Common myeloid progenitor, CD34-positive (primary cell): ENCODE measurements at regions not wholly inside any gene's neighbourhood (a gene's known extent, or its start where the extent isn't known, plus 50 kb on each side); places are given as distances from the start of the nearest gene placed in this dataset.

Experiments
- CTCF ChIA-PET: fragments of 350-600 bp; sonication (Branson Sonifier 250); formaldehyde crosslinking; loops from one replicate; lab custom pipeline; 2021; ENCODE audit warnings: antibody characterized with exemption; lab: Charles Lee
- POLR2A ChIA-PET: fragments of 350-600 bp; sonication (Branson Sonifier 250); formaldehyde crosslinking; loops from one replicate; lab custom pipeline; 2021; ENCODE audit warnings: antibody characterized with exemption; lab: Charles Lee
- DNase-seq, 3 donors: peaks; one replicate each; pipeline versions ENCODE4 v3.0.0 to v3.0.0-alpha.2; 2013
- H3K27ac ChIP-seq, 2 experiments: 1 replicate in 1 of 2; 2 replicates in 1 of 2; pipeline ENCODE4 v1.7.0; 2013; ENCODE audit warnings: inconsistent platforms in 2 of 2, low read length in 2 of 2, mild to moderate bottlenecking in 2 of 2, low read depth in 1 of 2, moderate library complexity in 1 of 2; ENCODE audit not compliant: severe bottlenecking in 2 of 2, insufficient read depth in 1 of 2, poor library complexity in 1 of 2
- H3K27me3 ChIP-seq, 5 experiments: replicated peaks in 2 of 5; 1 replicate in 3 of 5; 2 replicates in 2 of 5; pipeline versions ENCODE4 v1.6.1 to v1.7.0; 2013; ENCODE audit warnings: low read length in 4 of 5, mild to moderate bottlenecking in 2 of 5, moderate library complexity in 2 of 5, inconsistent platforms in 1 of 5; ENCODE audit not compliant: insufficient read depth in 5 of 5, control insufficient read depth in 4 of 5
- H3K36me3 ChIP-seq, 4 experiments: 1 replicate in 2 of 4; 2 replicates in 2 of 4; pipeline versions ENCODE4 v1.6.1 to v1.7.0; 2013; ENCODE audit warnings: low read length in 3 of 4, control low read depth in 1 of 4, mild to moderate bottlenecking in 1 of 4; ENCODE audit not compliant: control insufficient read depth in 4 of 4, insufficient read depth in 4 of 4
- H3K4me1 ChIP-seq, 4 experiments: 1 replicate in 3 of 4; 2 replicates in 1 of 4; pipeline versions ENCODE4 v1.6.1 to v1.7.1; 2013; ENCODE audit warnings: low read length in 3 of 4, mild to moderate bottlenecking in 3 of 4, control low read depth in 1 of 4, inconsistent platforms in 1 of 4, moderate library complexity in 1 of 4; ENCODE audit not compliant: control insufficient read depth in 4 of 4, insufficient read depth in 4 of 4; ENCODE audit errors: control extremely low read depth in 1 of 4
- H3K4me3 ChIP-seq, 7 experiments: 1 replicate in 4 of 7; 2 replicates in 3 of 7; pipeline versions ENCODE4 v1.5.1 to v1.7.0; 2013; ENCODE audit warnings: mild to moderate bottlenecking in 7 of 7, low read length in 6 of 7, moderate library complexity in 6 of 7, inconsistent platforms in 2 of 7, low read depth in 2 of 7, control low read depth in 1 of 7; ENCODE audit not compliant: insufficient read depth in 4 of 7, control insufficient read depth in 1 of 7; ENCODE audit errors: extremely low read depth in 1 of 7
- H3K9me3 ChIP-seq, 5 experiments: 1 replicate in 4 of 5; 2 replicates in 1 of 5; pipeline versions ENCODE4 v1.6.1 to v1.7.1; 2013; ENCODE audit warnings: low read length in 4 of 5, mild to moderate bottlenecking in 2 of 5, inconsistent platforms in 1 of 5, low read depth in 1 of 5, moderate library complexity in 1 of 5; ENCODE audit not compliant: control insufficient read depth in 4 of 5, insufficient read depth in 2 of 5; ENCODE audit errors: control extremely low read depth in 1 of 5
- WGBS: methylation state at CpG from one replicate; pipeline ENCODE4 v1.1.5; 2013; ENCODE audit not compliant: insufficient coverage; 5-methylcytosine and 5-hydroxymethylcytosine counted together

DNA sequence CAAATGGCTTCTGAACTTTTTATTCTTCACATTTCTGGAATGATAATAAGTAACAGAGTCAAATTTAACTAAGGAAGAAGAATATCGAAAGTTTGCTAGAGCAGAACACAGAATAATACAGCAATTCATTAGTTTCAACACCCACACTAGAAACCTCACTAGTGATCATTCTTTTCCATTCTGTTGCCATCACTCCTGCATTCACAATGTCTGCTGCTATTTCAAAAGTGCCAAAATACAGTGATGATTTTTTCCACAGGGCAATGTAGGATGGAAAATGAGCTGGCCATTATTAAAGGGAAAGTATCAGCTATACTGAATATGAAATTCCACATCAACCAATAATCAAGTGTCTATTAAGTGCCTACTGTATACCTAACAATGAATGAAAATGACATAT lies 186.7 kb downstream of the USP46 start:
- ChIA-PET CTCF (no interaction called here), POLR2A (no interaction called here)
- no peak for DNase-seq

DNA sequence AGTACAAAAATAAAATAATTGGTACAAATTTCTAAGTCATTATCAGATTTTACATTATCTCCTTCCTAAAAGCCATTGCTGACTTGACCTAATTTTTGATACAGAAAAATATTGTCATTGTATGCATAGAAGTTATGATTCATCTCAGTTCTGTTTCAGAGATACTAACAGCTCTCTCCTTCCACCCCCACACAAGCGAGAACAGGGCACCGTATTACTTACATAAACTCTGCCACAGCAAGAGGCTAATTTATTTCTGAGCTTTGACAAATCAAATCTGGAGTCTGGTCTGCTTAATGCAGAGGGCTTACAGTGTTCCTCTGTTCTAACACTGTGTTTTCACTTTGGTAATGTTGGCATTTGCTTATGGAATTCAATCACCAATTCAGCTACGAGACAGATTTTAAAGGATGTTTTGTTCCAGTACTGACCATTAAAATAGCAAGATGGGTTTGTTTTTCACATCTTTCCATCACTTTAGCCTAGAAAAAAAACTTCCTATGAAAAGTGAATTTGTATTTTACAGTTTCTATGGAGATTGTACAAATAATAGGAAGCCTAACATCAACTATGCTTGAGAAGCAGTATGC lies 181.8 kb downstream of the USP46 start:
- H3K27me3 ChIP-seq, result no peaks in the 10 kb centered on the region
- H3K9me3 ChIP-seq, result no peaks in the 10 kb centered on the region
- DNase-seq, result no peak
- WGBS, result no CpG with 5 or more reads among the region's 3 CpGs
- ChIA-PET CTCF (interaction anchor here (1.1 kb wide), 1 partner anchor 111 kb away, joined by 3 read pairs; no protein-coding TSS in a partner anchor), POLR2A (no interaction called here)
- no peaks in the 10 kb centered on the region for H3K4me1 ChIP-seq
- no peaks in the 10 kb centered on the region for H3K36me3 ChIP-seq
- no peak overlapping the region for H3K27ac ChIP-seq
- H3K4me3 ChIP-seq, result no peak overlapping the region

More for the DNA sequence above, 186.7 kb downstream of the USP46 start:
- no peaks in the 10 kb centered on the region for H3K27me3 ChIP-seq
- no peak overlapping the region for H3K4me3 ChIP-seq
- no peaks in the 10 kb centered on the region for H3K36me3 ChIP-seq
- H3K9me3 ChIP-seq, result peaks cover 0 to 2% (median 0%) of the 10 kb centered on the region in 5 experiments
- no peak overlapping the region for H3K27ac ChIP-seq
- no CpG with 5 or more reads among the region's 1 CpG for WGBS
- H3K4me1 ChIP-seq, result peaks cover 0 to 2% (median 0%) of the 10 kb centered on the region in 4 experiments

DNA sequence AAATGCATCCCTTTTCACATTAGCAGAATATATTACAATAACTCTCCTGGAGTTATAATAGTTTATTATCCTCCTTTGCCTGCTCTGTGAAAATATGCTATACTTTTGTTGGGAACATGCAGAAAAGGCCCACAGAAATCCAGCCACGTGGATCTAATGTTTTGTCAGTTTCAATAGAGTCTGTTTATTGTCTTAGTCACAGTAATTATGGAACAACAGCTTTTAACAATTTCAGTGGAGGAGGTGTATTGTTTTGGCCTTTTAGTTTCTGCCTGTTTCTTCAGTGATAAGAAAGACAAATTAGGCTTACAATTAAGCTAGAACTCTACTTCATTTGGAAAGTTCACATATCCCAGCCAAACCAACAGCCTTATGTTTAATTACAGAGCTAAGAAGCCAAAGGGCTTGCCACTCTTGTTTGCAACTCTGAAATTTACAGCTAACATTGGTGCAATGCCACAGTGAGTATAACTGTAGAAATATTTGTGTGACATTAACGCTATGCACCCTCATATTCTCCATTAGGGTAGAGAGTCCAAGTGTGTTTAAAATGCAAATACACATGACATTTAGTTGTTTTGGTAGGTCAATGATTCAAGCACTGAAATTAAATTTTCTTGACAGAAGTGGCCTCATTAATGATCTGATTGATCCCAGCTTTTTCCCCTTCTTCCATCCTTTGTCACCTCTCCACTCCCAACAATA lies 175.8 kb downstream of the USP46 start:
- CTCF ChIA-PET, result no interaction called here
- no peak overlapping the region for H3K4me3 ChIP-seq
- POLR2A ChIA-PET, result no interaction called here
- no peaks in the 10 kb centered on the region for H3K27me3 ChIP-seq
- H3K27ac ChIP-seq, result no peak overlapping the region
- H3K4me1 ChIP-seq, result no peaks in the 10 kb centered on the region
- WGBS, result no CpG with 5 or more reads among the region's 2 CpGs
- DNase-seq, result no peak
- no peaks in the 10 kb centered on the region for H3K9me3 ChIP-seq
- H3K36me3 ChIP-seq, result no peaks in the 10 kb centered on the region

DNA sequence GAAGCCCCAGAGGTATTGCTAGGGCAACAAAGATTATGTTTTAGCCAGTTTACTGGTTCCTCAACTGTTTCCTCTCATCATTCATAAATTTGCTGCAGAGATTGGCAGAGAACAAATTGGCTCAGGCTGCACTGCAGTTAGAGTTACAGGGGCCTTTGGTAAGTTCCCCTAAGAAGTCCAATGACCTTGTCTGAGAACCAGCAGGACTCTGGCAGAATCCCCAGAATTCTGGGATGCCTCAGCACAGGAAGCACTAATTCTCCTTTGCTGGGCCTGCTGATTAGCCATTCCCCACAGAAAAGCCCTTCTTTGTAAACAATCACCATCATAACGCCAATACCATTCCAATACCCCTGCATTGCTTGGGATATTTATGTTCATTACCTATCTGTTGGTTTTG lies 151.3 kb downstream of the USP46 start:
- ChIA-PET CTCF (no interaction called here), POLR2A (no interaction called here)
- no peak overlapping the region for H3K27ac ChIP-seq
- peaks cover 0 to 1% (median 0%) of the 10 kb centered on the region in 5 experiments for H3K9me3 ChIP-seq
- H3K4me3 ChIP-seq, result no peak overlapping the region
- no CpG with 5 or more reads among the region's 1 CpG for WGBS
- DNase-seq, result no peak
- H3K4me1 ChIP-seq, result no peaks in the 10 kb centered on the region
- H3K36me3 ChIP-seq, result no peaks in the 10 kb centered on the region
- H3K27me3 ChIP-seq, result no peaks in the 10 kb centered on the region

DNA sequence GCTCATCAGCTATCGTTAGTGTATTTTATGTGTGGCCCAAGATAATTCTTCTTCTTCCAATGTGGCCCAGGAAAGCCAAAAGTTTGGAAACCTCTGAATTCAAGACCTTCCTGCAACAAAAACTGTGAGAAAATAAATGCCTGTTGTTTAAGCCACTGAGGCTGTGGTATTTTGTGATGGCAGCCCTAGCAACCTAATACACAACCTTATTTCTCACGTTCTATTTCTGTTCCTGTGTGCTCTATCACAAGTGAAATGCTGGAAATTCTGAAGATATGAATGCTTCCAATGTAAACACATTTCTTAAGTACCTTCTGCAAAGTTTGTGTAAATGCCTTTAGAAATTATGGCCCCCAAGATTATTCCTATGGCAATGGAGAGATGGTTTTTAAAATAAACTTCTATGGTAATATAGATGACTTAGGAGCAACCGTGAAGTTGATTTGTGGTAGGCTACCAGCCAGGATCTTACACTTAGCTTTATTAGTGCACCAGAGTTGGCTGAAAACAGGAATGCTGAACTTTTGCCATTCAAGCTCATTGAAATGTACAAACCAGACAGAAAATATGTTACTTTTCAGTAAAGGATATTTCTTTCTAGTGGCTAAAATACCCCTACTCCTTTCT lies 148.0 kb downstream of the USP46 start:
- H3K9me3 ChIP-seq, result peaks cover 0 to 1% (median 0%) of the 10 kb centered on the region in 5 experiments
- DNase-seq, result no peak
- no peaks in the 10 kb centered on the region for H3K36me3 ChIP-seq
- no peaks in the 10 kb centered on the region for H3K27me3 ChIP-seq
- ChIA-PET POLR2A (no interaction called here), CTCF (no interaction called here)
- 100% methylated on average over 1 of the region's 3 CpGs for WGBS
- no peak overlapping the region for H3K4me3 ChIP-seq
- no peaks in the 10 kb centered on the region for H3K4me1 ChIP-seq
- no peak overlapping the region for H3K27ac ChIP-seq

DNA sequence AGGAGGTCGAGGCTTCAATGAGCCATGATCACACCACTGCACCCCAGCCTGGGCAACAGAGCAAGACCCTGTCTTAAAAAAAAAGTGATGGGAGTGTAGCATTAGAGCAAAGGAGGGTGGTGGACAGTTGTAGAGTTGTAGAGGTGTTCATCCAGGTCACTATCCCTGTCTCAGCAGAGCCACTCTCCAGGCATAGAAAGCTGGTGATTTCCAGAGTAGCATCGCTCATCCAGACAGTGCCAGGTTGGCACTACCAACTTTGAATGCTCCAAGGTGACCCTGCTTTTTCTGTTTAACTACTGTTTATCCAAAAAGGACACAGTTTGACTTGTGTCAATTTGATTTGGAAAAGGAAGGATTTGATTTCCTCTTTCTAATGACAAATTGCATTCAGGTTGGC lies 147.3 kb downstream of the USP46 start:
- Histone ChIP-seq H3K27me3 (no peaks in the 10 kb centered on the region), H3K4me3 (no peak overlapping the region), H3K4me1 (no peaks in the 10 kb centered on the region), H3K9me3 (peaks cover 0 to 1% (median 0%) of the 10 kb centered on the region in 5 experiments), H3K36me3 (no peaks in the 10 kb centered on the region), H3K27ac (no peak overlapping the region)
- CTCF ChIA-PET, result no interaction called here
- 100% methylated on average over 2 of the region's 2 CpGs for WGBS
- POLR2A ChIA-PET, result no interaction called here
- DNase-seq, result no peak

DNA sequence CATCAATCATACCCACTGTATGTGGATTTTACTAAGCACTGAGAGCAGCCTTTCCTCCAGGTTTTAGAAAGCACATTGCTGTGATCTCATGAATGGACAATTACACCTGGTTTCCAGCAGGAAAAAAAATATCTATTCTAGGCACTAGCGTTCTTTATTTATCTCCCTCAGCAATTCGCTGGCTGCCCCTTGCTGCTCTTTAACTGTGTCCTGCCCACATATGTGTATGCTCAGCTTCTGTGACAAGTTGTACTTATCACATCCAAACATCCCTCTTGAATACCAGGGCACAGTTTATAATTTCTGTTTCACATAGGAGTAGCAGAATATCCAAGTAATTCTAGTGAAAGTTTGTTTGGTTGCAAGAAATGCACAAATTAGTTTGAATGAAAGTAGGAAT lies 146.8 kb downstream of the USP46 start:
- Histone ChIP-seq H3K36me3 (no peaks in the 10 kb centered on the region), H3K9me3 (peaks cover 0 to 1% (median 0%) of the 10 kb centered on the region in 5 experiments), H3K4me3 (no peak overlapping the region), H3K27ac (no peak overlapping the region), H3K4me1 (no peaks in the 10 kb centered on the region), H3K27me3 (no peaks in the 10 kb centered on the region)
- ChIA-PET CTCF (no interaction called here), POLR2A (no interaction called here)
- DNase-seq, result no peak
- WGBS, result 86% methylated on average over 2 of the region's 2 CpGs
